Stimulated activated CD8-positive, alpha-beta memory T cell treated with anti-CD3 and anti-CD28 coated beads, Interleukin-4, amount 100 ng/mL, for 24 hours (primary cell): ENCODE measurements at regions not wholly inside any gene's neighbourhood (a gene's known extent, or its start where the extent isn't known, plus 50 kb on each side); places are given as distances from the start of the nearest gene placed in this dataset.

ENCODE experiments used
- DNase-seq: peaks from one replicate; pipeline ENCODE4 v3.0.0-alpha.2; 2020; ENCODE audit warnings: low read depth

DNA sequence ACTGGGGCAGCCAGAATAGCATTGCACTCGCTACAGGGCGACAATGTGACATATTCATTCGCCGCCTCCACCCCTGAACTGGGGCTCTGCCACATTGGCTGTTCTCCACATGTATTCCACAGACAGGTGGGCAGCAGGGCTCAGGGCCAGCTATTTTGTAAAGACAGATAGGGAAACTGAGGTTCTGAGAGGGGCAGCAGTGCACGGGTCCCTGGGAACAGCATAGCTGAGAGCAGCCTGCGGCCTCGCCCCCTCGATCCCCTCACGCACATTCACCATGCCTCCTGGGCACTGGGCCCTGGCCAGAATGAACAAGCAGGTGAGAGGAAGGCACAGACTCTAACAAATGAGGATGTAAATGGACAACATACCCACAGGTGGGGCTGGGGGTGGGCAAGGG, 75.0 kb upstream of the SPATA12 start:
- no peak for DNase-seq

DNA sequence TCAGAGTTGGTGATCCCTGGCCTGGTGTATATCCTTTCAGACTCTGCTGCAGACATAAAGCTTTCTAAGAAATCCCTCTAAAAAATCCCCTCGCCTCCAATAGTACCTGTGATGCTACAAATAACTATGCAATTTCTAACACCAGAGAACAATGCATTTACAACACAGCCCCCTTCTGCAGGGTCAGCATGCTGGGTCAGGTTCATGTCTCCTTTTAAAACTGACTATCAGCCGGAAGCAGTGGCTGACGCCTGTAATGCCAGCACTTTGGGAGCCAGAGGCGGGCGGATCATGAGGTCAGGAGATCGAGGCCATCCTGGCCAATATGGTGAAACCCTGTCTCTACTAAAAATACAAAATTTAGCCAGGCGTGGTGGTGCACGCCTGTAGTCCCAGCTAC, 77.0 kb upstream of the SPATA12 start:
- no peak for DNase-seq

- no peak for DNase-seq
Observed at GRCh38 chr3:56981445-56982230, 78.8 kb upstream of the SPATA12 start.

GRCh38 chr3:56980798-56981390, 79.6 kb upstream of the SPATA12 start:
- DNase-seq = peak; percentile 19

DNA sequence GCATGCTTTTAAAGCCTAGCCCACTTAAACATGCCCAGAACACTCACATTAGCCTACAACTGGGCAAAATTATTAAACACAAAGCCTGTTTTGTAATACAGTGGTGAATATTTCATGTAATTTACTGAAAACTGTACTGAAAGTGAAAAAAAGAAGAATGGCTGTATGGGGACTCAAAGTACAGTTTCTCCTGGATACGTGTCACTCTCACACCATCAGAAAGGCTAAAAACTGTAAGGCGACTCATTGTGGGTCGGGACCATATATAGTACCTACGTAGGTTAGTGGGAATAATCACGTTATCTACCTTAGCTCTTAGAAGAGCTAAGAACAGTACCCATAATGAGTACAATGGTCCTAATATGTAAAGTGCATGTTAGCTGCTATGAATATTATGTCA, 80.2 kb upstream of the SPATA12 start:
- DNase-seq = no peak

GRCh38 chr3:56979791-56980190, 80.7 kb upstream of the SPATA12 start:
- DNase-seq = no peak

- DNase-seq = no peak
Observed at GRCh38 chr3:56977561-56977889, 82.9 kb upstream of the SPATA12 start.

- DNase-seq = no peak
Observed at GRCh38 chr3:56976651-56977560, 83.6 kb upstream of the SPATA12 start.

GRCh38 chr3:56975567-56975966, 84.9 kb upstream of the SPATA12 start:
- no peak for DNase-seq

DNA sequence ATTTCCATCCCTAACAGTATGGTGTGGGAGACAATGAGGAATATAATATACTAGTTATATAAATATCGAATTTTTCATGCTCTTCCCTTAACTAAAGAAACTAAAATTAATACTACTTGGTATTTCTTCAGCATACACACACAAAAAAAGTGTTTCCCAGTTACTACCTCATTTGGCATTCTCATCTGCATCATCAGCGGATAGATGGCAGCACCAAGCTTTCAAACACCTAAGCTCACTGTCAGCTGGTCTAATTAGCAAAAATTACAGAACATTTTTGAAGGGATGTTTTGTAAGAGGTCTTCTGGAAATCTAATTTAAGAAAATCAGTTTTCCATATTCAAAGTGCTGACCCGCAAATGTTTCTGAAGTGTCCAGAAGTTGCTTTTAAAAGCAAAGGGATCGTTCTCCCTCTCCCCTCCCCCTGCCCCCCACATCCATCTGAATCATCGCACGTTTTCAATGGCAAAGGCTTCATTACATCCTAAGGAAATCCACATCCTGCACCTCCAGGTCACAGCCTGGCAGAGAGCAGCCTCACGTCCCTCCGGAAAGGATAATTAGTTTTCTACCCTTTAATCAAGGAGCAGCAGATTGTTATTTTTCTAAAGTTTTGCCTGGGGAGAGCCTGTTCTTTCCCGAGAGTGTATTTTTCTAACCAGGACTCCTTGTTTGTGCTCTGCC, 86.1 kb upstream of the SPATA12 start:
- DNase-seq = no peak

DNA sequence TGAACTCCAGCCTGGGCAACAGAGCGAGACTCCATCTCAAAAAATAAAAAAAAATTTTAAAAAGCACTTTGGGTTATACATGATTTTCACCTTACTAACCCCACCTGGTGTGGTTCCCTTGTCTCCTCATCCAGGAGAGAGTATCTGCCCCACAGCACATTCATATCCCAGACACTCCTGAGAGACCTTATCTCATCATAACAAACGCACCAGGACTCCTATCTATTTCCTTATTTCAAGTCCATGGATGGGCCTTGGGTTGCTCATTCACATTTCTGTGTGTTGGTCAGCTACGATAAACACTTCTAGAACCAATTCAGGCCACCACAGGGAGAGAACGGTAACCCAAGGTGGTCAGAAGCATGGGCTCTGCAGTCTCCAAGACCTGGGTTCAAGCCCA, 88.6 kb upstream of the SPATA12 start:
- no peak for DNase-seq

DNA sequence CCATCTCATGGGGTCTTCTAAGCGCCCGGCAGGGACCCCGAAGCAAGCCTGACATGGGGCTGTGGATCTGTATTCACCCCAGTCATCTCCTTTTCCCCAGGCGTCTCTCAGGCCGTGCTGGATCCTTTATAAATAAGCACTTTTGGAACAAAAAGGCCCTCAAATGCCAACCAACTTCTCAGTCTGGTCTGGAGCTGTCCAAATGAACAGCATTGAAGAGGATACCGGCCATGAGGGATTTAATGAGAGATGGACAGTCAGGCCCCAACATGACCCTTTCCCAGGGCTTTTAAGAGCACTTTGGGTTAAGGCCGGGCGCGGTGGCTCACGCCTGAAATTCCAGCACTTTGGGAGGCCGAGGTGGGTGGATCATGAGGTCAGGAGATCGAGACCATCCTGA, 89.2 kb upstream of the SPATA12 start:
- DNase-seq = no peak

DNA sequence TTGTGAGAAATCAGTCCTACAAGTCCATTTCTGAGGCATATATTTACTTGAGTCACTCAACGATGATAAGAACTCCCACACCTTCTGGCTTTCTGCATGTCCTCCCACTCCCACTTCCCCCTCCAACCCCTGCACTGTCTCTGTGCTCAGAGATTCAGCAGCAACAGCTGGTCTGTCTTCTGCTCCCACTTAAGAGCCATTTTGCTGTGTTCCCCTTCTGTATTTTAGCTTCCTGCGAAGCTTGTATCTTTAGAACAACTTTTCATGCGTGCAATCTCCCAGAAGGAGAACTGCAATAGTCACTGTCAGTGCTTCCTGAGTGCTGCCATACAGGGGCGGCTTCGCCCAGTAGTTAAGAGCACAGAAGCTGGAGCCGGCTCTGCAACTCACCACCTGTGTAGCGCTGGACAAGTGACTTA, 90.0 kb upstream of the SPATA12 start:
- no peak for DNase-seq

- no peak for DNase-seq
Observed at GRCh38 chr3:56969851-56970250, 90.6 kb upstream of the SPATA12 start.

DNA sequence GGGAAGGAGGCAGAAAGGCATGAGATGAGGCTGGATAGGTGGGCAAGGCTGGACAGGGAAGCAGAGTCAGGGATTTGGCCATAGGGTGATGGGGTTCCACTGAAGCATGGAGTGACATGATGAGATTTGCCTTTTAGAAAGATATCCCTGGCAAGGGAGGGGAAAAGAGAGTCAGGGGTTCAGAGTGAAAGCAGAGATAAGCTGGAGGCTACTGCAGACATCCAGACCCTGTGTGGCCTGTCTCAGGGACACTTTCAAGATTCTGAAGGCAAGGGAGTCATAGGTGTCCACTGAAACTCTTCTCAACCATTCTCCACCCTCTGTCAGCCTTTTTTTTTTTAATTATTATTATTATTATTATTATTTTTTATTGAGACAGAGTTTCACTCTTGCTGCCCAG, 94.0 kb upstream of the SPATA12 start:
- DNase-seq = no peak

- no peak for DNase-seq
Observed at GRCh38 chr3:56966104-56966503, 94.4 kb upstream of the SPATA12 start.

- DNase-seq = no peak
Observed at GRCh38 chr3:56962922-56963321, 97.5 kb upstream of the SPATA12 start.

GRCh38 chr3:56962206-56962605, 98.3 kb upstream of the SPATA12 start:
- no peak for DNase-seq

- no peak for DNase-seq
Observed at GRCh38 chr3:56960234-56960917, 100.1 kb upstream of the SPATA12 start.

DNA sequence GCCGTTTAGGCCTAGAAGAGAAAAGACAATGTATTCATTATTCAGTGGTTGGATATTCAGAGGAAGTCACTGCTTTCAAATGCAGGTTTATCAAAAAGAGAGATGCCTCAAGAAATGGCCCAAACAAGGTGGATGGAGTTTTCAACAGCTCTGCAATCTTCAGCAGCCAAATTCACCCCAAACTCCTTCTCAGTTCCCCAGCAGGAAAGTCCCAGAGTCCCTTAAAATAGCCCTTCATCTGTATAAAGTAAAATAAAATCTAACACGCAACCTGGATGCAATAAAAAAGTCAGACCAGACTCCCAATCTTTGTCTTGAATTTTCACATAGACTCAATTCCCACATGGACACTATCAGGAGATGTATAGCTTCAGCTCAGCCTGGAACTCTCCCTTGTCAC, 101.6 kb upstream of the SPATA12 start:
- no peak for DNase-seq

DNA sequence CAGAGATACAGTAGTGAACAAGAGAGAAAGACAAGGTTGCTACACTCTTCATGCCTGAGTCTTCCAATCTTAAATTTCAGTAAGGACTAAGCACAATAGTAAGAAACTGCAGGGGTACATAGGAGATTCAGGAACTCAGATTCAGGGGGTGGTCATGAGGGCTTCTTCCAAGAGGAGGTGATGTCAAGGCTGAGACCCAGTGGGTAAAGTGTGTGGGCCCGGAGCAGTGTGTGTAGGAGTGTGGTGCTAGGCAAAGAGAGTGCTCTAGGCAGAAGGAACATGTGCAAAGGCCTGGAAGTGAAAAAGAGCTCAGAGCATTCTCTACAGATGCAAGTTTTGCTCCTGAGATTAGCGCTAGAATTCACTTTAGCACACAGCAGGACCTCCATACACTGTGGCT, 102.9 kb upstream of the SPATA12 start:
- no peak for DNase-seq

GRCh38 chr3:56956906-56957305, 103.6 kb upstream of the SPATA12 start:
- no peak for DNase-seq
